ENCODE measurements at regions not wholly inside any gene's neighbourhood (a gene's known extent, or its start where the extent isn't known, plus 50 kb on each side); places are given as distances from the start of the nearest gene placed in this dataset.

- Histone ChIP-seq H3K27me3 (replicated peaks; ENCODE audit: control insufficient read depth, insufficient read depth, low read length) (no peaks in the 10 kb centered on the region), H3K36me3 (ENCODE audit: control insufficient read depth, insufficient read depth, low read length) (no peaks in the 10 kb centered on the region), H3K4me3 (replicated peaks; ENCODE audit: low read depth, low read length) (no peak overlapping the region)
- TF ChIP-seq CTCF (IDR thresholded peaks at IDR 0.05; ENCODE audit: insufficient read depth, low read length, poor library complexity, severe bottlenecking), result no peak
- no peak for DNase-seq (ENCODE audit: extremely low read depth, insufficient read length)
Measured at GRCh38 chr20:22529150-22530019, 55.0 kb downstream of the FOXA2 start.

- Histone ChIP-seq H3K36me3 (ENCODE audit: control insufficient read depth, insufficient read depth, low read length) (no peaks in the 10 kb centered on the region), H3K27me3 (replicated peaks; ENCODE audit: control insufficient read depth, insufficient read depth, low read length) (no peaks in the 10 kb centered on the region; the same call in 1 of the 2 replicates), H3K4me3 (replicated peaks; ENCODE audit: low read depth, low read length) (no peak overlapping the region)
- no peak for DNase-seq (ENCODE audit: extremely low read depth, insufficient read length)
- TF ChIP-seq CTCF (IDR thresholded peaks at IDR 0.05; ENCODE audit: insufficient read depth, low read length, poor library complexity, severe bottlenecking), result no peak
Measured at GRCh38 chr20:22526512-22527012, 57.8 kb downstream of the FOXA2 start.

DNA sequence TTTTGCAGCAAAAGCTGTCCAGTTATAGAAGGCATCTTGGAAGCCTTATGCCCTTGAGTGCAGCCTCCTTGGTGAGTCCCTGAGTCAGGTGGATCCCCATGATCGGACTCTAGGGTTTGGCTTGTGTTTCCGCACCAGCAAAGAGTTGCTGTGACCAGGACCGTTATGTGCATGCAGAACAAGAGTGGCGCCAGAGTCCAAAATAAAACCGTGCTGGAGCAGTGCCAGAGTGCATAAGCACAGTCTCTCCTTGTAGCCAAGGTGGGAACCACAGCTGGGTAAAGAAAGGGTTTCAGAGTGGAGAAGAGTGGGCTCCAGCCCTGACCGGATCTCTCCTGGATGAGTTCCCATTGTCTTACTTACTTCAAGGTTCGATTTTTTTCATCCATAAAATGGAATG lies 58.6 kb downstream of the FOXA2 start:
- no peak overlapping the region for H3K4me3 ChIP-seq (replicated peaks; ENCODE audit: low read depth, low read length)
- TF ChIP-seq CTCF (IDR thresholded peaks at IDR 0.05; ENCODE audit: insufficient read depth, low read length, poor library complexity, severe bottlenecking), result no peak

DNA sequence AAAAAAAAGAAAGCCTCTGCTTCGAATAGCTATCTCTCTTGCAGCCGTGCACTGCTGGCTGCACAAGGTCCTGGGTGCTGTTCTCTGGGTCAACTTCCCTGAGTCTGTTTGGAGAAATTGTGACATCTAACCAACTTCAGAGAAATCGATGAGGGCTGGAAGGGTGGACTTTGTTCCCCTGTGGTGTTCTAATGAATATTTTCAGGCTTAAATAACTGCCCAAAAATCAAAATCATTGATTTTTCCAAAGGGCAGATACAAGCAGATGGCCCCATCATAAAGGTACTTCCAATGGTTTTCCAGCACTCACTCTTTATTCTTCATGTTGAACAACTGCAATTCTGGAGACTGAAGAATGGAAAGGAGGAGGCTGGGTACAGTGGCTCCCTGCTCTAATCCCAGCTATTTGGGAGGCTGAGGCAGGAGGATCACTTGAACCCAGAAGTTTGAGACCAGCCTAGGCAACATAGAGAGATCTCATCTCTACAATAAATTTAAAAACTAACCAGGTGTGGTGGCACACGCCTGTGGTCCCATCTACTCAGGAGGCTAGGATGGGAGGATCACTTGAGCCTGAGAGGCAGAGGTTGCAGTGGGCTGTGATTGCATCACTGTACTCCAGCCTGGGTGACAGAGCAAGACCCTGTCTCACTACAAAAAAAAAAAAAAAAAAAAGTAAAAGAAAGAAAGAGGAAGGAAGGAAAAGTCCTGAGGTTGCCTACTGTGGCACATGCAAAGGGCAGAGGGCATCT lies 59.1 kb downstream of the FOXA2 start:
- no peak for TF ChIP-seq CTCF (IDR thresholded peaks at IDR 0.05; ENCODE audit: insufficient read depth, low read length, poor library complexity, severe bottlenecking)
- Histone ChIP-seq H3K4me3 (replicated peaks; ENCODE audit: low read depth, low read length) (no peak overlapping the region), H3K27me3 (replicated peaks; ENCODE audit: control insufficient read depth, insufficient read depth, low read length) (no peaks in the 10 kb centered on the region; the same call in 1 of the 2 replicates), H3K36me3 (ENCODE audit: control insufficient read depth, insufficient read depth, low read length) (no peaks in the 10 kb centered on the region)
- no peak for DNase-seq (ENCODE audit: extremely low read depth, insufficient read length)

More for the DNA sequence above, 58.6 kb downstream of the FOXA2 start:
- no peaks in the 10 kb centered on the region for H3K36me3 ChIP-seq (ENCODE audit: control insufficient read depth, insufficient read depth, low read length)
- DNase-seq (ENCODE audit: extremely low read depth, insufficient read length), result no peak
- H3K27me3 ChIP-seq (replicated peaks; ENCODE audit: control insufficient read depth, insufficient read depth, low read length), result no peaks in the 10 kb centered on the region; the same call in 1 of the 2 replicates

GRCh38 chr20:22524393-22525015 lies 59.9 kb downstream of the FOXA2 start:
- TF ChIP-seq CTCF (IDR thresholded peaks at IDR 0.05; ENCODE audit: insufficient read depth, low read length, poor library complexity, severe bottlenecking), result no peak
- Histone ChIP-seq H3K36me3 (ENCODE audit: control insufficient read depth, insufficient read depth, low read length) (no peaks in the 10 kb centered on the region), H3K4me3 (replicated peaks; ENCODE audit: low read depth, low read length) (no peak overlapping the region), H3K27me3 (replicated peaks; ENCODE audit: control insufficient read depth, insufficient read depth, low read length) (no peaks in the 10 kb centered on the region; the same call in 1 of the 2 replicates)
- no peak for DNase-seq (ENCODE audit: extremely low read depth, insufficient read length)

Measured in GM06990 (cell line).